ENCODE measurements at regions not wholly inside any gene's neighbourhood (a gene's known extent, or its start where the extent isn't known, plus 50 kb on each side); places are given as distances from the start of the nearest gene placed in this dataset.

GRCh38 chr18:1710114-1710513 is 805.4 kb downstream of the ADCYAP1 start:
- Mint-ChIP-seq H3K27me3 (ENCODE audit: low read depth) (peaks cover 1% of the 10 kb centered on the region), H3K4me1 (ENCODE audit: low read depth) (no peaks in the 10 kb centered on the region), H3K9me3 (ENCODE audit: low read depth) (no peaks in the 10 kb centered on the region), H3K27ac (ENCODE audit: unreplicated experiment) (no peak overlapping the region), H3K36me3 (ENCODE audit: low read depth) (no peaks in the 10 kb centered on the region), H3K4me3 (ENCODE audit: unreplicated experiment) (no peak overlapping the region)
- DNase-seq (ENCODE audit: low spot score) = no peak
- TF ChIP-seq CTCF (IDR thresholded peaks at IDR 0.05) = no peak

GRCh38 chr18:1732143-1732542 is 827.5 kb downstream of the ADCYAP1 start:
- Mint-ChIP-seq H3K27me3 (ENCODE audit: low read depth) (peaks cover 1% of the 10 kb centered on the region), H3K4me1 (ENCODE audit: low read depth) (no peaks in the 10 kb centered on the region), H3K36me3 (ENCODE audit: low read depth) (no peaks in the 10 kb centered on the region), H3K27ac (ENCODE audit: unreplicated experiment) (no peak overlapping the region), H3K9me3 (ENCODE audit: low read depth) (peaks cover 3% of the 10 kb centered on the region), H3K4me3 (ENCODE audit: unreplicated experiment) (no peak overlapping the region)
- TF ChIP-seq CTCF (IDR thresholded peaks at IDR 0.05) = no peak
- DNase-seq (ENCODE audit: low spot score) = no peak

DNA sequence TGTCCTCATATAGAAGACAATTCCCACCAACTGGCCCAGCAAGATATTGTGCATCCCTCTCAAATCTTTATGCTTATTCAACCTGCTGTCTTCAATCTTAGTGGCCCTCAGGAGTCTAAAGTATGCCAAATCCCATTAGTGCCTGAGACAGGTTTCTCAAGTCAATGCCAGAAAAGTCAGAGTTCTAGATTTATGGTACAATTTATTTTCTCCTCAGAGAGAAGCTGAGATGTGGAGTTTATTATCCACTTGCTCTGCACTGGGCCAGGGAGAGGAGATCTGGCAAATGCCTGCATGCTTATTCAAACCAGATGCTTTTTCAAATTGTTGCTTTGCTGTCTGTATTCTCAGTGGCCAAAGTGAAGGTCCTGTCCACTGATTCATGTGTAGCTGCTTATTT is 825.2 kb downstream of the METTL4 start:
- Mint-ChIP-seq H3K9me3 (ENCODE audit: low read depth) (no peaks in the 10 kb centered on the region), H3K27ac (ENCODE audit: unreplicated experiment) (no peak overlapping the region), H3K27me3 (ENCODE audit: low read depth) (peaks cover 8% of the 10 kb centered on the region), H3K4me1 (ENCODE audit: low read depth) (no peaks in the 10 kb centered on the region), H3K36me3 (ENCODE audit: low read depth) (no peaks in the 10 kb centered on the region), H3K4me3 (ENCODE audit: unreplicated experiment) (no peak overlapping the region)
- DNase-seq (ENCODE audit: low spot score) = no peak
- TF ChIP-seq CTCF (IDR thresholded peaks at IDR 0.05) = no peak

DNA sequence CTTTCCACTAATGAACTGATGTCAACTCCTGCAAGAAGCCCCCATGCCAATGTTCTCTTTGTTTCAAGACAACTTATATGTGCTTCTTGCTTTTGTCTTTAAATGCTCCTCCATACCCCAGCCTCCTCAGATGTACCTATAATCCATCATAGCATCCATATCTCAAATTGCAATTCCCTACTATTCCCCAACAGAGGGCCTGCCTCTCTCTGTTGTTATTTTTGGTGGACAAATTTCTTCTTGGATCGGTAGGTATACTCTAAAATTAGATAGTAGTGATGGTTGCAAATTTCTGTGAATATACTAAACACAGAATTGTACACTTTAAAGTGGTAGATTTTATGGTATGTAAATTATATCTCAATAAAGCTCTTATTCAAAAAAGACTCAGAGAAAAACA is 820.1 kb downstream of the METTL4 start:
- DNase-seq (ENCODE audit: low spot score) = no peak
- no peak overlapping the region for H3K27ac Mint-ChIP-seq (ENCODE audit: unreplicated experiment)
- H3K9me3 Mint-ChIP-seq (ENCODE audit: low read depth) = no peaks in the 10 kb centered on the region
- H3K27me3 Mint-ChIP-seq (ENCODE audit: low read depth) = peaks cover 3% of the 10 kb centered on the region
- H3K36me3 Mint-ChIP-seq (ENCODE audit: low read depth) = no peaks in the 10 kb centered on the region
- H3K4me1 Mint-ChIP-seq (ENCODE audit: low read depth) = no peaks in the 10 kb centered on the region
- H3K4me3 Mint-ChIP-seq (ENCODE audit: unreplicated experiment) = no peak overlapping the region
- no peak for TF ChIP-seq CTCF (IDR thresholded peaks at IDR 0.05)

DNA sequence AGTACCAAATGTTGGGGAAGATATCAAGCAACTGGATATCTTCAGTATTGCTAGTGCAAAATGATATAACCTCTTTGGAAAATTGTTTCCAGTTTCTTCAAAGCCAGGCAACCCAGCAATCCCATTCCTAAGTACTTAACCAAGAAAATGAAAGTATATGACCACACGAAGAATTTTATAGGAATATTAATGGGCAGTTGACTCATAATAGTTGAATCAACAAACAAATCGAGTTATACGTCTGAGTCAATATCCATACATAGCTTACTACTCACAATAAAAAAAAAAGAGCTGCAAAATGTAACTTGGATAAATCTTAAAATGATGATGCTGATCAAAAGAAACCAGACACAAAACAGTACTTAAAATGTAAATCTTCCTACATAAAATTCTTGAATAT is 810.4 kb downstream of the METTL4 start:
- Mint-ChIP-seq H3K9me3 (ENCODE audit: low read depth) (peaks cover 4% of the 10 kb centered on the region), H3K27me3 (ENCODE audit: low read depth) (peaks cover 3% of the 10 kb centered on the region), H3K27ac (ENCODE audit: unreplicated experiment) (no peak overlapping the region), H3K4me1 (ENCODE audit: low read depth) (no peaks in the 10 kb centered on the region), H3K4me3 (ENCODE audit: unreplicated experiment) (no peak overlapping the region), H3K36me3 (ENCODE audit: low read depth) (no peaks in the 10 kb centered on the region)
- no peak for TF ChIP-seq CTCF (IDR thresholded peaks at IDR 0.05)
- no peak for DNase-seq (ENCODE audit: low spot score)
